Cardiac muscle cell (in vitro differentiated cells and primary cell): ENCODE measurements at regions not wholly inside any gene's neighbourhood (a gene's known extent, or its start where the extent isn't known, plus 50 kb on each side); places are given as distances from the start of the nearest gene placed in this dataset.

Source experiments
- DNase-seq, 2 donors: peaks; one replicate each; pipeline versions ENCODE4 v3.0.0 to v3.0.0-alpha.2; 2010 to 2017; ENCODE audit warnings: low read depth in 1 of 2, low spot score in 1 of 2
- H3K27ac ChIP-seq: fragments of 200-600 bp; sonication (generic); 2 replicates; pipeline ENCODE4 v1.5.1; 2016
- H3K27me3 ChIP-seq: fragments of 200-600 bp; sonication (generic); 2 replicates; pipeline ENCODE4 v1.6.0; 2016; ENCODE audit warnings: control low read depth
- H3K36me3 ChIP-seq: fragments of 200-600 bp; sonication (generic); 2 replicates; pipeline ENCODE4 v1.5.1; 2016; ENCODE audit warnings: control low read depth
- H3K4me1 ChIP-seq: fragments of 200-600 bp; sonication (generic); 2 replicates; pipeline ENCODE4 v1.8.1; 2017; ENCODE audit warnings: low read depth, mild to moderate bottlenecking, mixed run types
- H3K4me3 ChIP-seq: fragments of 200-600 bp; sonication (generic); 2 replicates; pipeline ENCODE4 v1.5.1; 2016; ENCODE audit warnings: mild to moderate bottlenecking
- H3K9me3 ChIP-seq: fragments of 200-600 bp; sonication (generic); 2 replicates; pipeline ENCODE4 v1.5.1; 2017; ENCODE audit warnings: low read depth, mild to moderate bottlenecking, control low read depth
- CTCF ChIP-seq: IDR thresholded peaks from 2 replicates; pipeline ENCODE4 v1.5.1; 2012; ENCODE audit warnings: low read depth, mild to moderate bottlenecking, low read length

- no peak for TF ChIP-seq CTCF
- H3K27ac ChIP-seq: no peak overlapping the region
- no peaks in the 10 kb centered on the region for H3K27me3 ChIP-seq
- DNase-seq: peak in 1 of 2 donors; percentile 18
- no peaks in the 10 kb centered on the region for H3K9me3 ChIP-seq
- H3K36me3 ChIP-seq: no peaks in the 10 kb centered on the region
- H3K4me1 ChIP-seq: no peaks in the 10 kb centered on the region
- H3K4me3 ChIP-seq: no peak overlapping the region
Observed at GRCh38 chr6:132142768-132143167, 191.6 kb upstream of the CCN2 start.

GRCh38 chr6:132142308-132142707 lies 191.1 kb upstream of the CCN2 start:
- no peak overlapping the region for H3K27ac ChIP-seq
- no peaks in the 10 kb centered on the region for H3K9me3 ChIP-seq
- no peak overlapping the region for H3K4me3 ChIP-seq
- no peaks in the 10 kb centered on the region for H3K27me3 ChIP-seq
- no peak for DNase-seq
- TF ChIP-seq CTCF: no peak
- H3K4me1 ChIP-seq: no peaks in the 10 kb centered on the region
- H3K36me3 ChIP-seq: no peaks in the 10 kb centered on the region

- H3K4me1 ChIP-seq: no peaks in the 10 kb centered on the region
- no peaks in the 10 kb centered on the region for H3K36me3 ChIP-seq
- H3K9me3 ChIP-seq: no peaks in the 10 kb centered on the region
- TF ChIP-seq CTCF: no peak
- DNase-seq: no peak
- H3K4me3 ChIP-seq: no peak overlapping the region
- H3K27ac ChIP-seq: no peak overlapping the region
- no peaks in the 10 kb centered on the region for H3K27me3 ChIP-seq
Observed at GRCh38 chr6:132140189-132140588, 189.0 kb upstream of the CCN2 start.

GRCh38 chr6:132139611-132140010 lies 188.4 kb upstream of the CCN2 start:
- H3K9me3 ChIP-seq: no peaks in the 10 kb centered on the region
- no peak overlapping the region for H3K4me3 ChIP-seq
- no peak for DNase-seq

GRCh38 chr6:132136981-132137380 lies 185.8 kb upstream of the CCN2 start:
- no peaks in the 10 kb centered on the region for H3K36me3 ChIP-seq
- no peaks in the 10 kb centered on the region for H3K27me3 ChIP-seq
- peaks cover 6% of the 10 kb centered on the region for H3K4me1 ChIP-seq
- peak in 1 of 2 donors; percentile 59 for DNase-seq
- no peaks in the 10 kb centered on the region for H3K9me3 ChIP-seq
- H3K4me3 ChIP-seq: no peak overlapping the region
- H3K27ac ChIP-seq: no peak overlapping the region
- TF ChIP-seq CTCF: no peak

More at GRCh38 chr6:132139611-132140010, 188.4 kb upstream of the CCN2 start:
- Histone ChIP-seq H3K27me3 (no peaks in the 10 kb centered on the region), H3K36me3 (no peaks in the 10 kb centered on the region), H3K4me1 (no peaks in the 10 kb centered on the region), H3K27ac (no peak overlapping the region)
- TF ChIP-seq CTCF: no peak

GRCh38 chr6:132135409-132135808 lies 184.2 kb upstream of the CCN2 start:
- Histone ChIP-seq H3K4me3 (no peak overlapping the region), H3K9me3 (no peaks in the 10 kb centered on the region), H3K4me1 (peaks cover 9% of the 10 kb centered on the region), H3K36me3 (no peaks in the 10 kb centered on the region), H3K27me3 (no peaks in the 10 kb centered on the region), H3K27ac (no peak overlapping the region)
- DNase-seq: no peak
- no peak for TF ChIP-seq CTCF
